OCI-LY7 (cell line): ENCODE measurements at regions not wholly inside any gene's neighbourhood (a gene's known extent, or its start where the extent isn't known, plus 50 kb on each side); places are given as distances from the start of the nearest gene placed in this dataset.
"Not testable (repeated sequence)": the region's sequence is repeated elsewhere in the genome, so short reads cannot be mapped to it uniquely, and the experiment has no call there.

Experiments
- BruUV-seq: library from RNA; stranded (reverse); fragments of 400-500 nt; replicated peaks from 2 replicates; lab custom pipeline; 2021; lab: Mats Ljungman, UMichigan
- CTCF ChIA-PET: fragments of 300-600 bp; sonication (Branson Sonifier 250); formaldehyde crosslinking; loops from one replicate; lab custom pipeline; 2022; ENCODE audit warnings: antibody characterized with exemption; ENCODE audit not compliant: unreplicated experiment; lab: Charles Lee
- POLR2A ChIA-PET: fragments of 300-600 bp; sonication (Branson Sonifier 250); formaldehyde crosslinking; loops from one replicate; lab custom pipeline; 2022; ENCODE audit warnings: antibody characterized with exemption; lab: Charles Lee
- DNase-seq: peaks from one replicate; pipeline ENCODE4 v3.0.0-alpha.2; 2015; ENCODE audit warnings: low spot score
- H2AFZ ChIP-seq: fragments of 200-600 bp; sonication (generic), shearing (Covaris generic); 2 replicates; pipeline ENCODE4 v1.6.1; 2014; ENCODE audit warnings: mild to moderate bottlenecking, antibody characterized with exemption, low read length, moderate library complexity
- H3K27ac ChIP-seq: fragments of 200-600 bp; sonication (generic); 2 replicates; pipeline ENCODE4 v1.5.1; 2014; ENCODE audit warnings: mixed run types, low read depth, mild to moderate bottlenecking, moderate library complexity, low read length, inconsistent platforms; ENCODE audit not compliant: poor library complexity, severe bottlenecking
- H3K36me3 ChIP-seq: fragments of 200-600 bp; sonication (generic); 2 replicates; pipeline ENCODE4 v1.6.1; 2014; ENCODE audit warnings: mild to moderate bottlenecking, antibody characterized with exemption, low read length, moderate library complexity, mixed read lengths; ENCODE audit not compliant: insufficient read depth
- H3K4me1 ChIP-seq: fragments of 200-600 bp; sonication (generic); 2 replicates; pipeline ENCODE4 v1.5.1; 2014; ENCODE audit warnings: mild to moderate bottlenecking, low read length; ENCODE audit not compliant: insufficient read depth, poor library complexity, severe bottlenecking
- H3K4me2 ChIP-seq: fragments of 200-600 bp; sonication (generic); 2 replicates; pipeline ENCODE4 v1.6.1; 2014; ENCODE audit warnings: mild to moderate bottlenecking, low read length
- H3K4me3 ChIP-seq: fragments of 200-600 bp; sonication (generic); 2 replicates; pipeline ENCODE4 v1.5.1; 2014; ENCODE audit warnings: mild to moderate bottlenecking, low read depth, low read length; ENCODE audit not compliant: poor library complexity, severe bottlenecking
- H3K79me2 ChIP-seq: fragments of 200-600 bp; sonication (generic); 2 replicates; pipeline ENCODE4 v1.6.1; 2016; ENCODE audit warnings: low read depth, mild to moderate bottlenecking, low read length, moderate library complexity, mixed read lengths; ENCODE audit not compliant: insufficient read depth
- H3K9me2 ChIP-seq: fragments of 200-600 bp; sonication (generic); 2 replicates; pipeline ENCODE4 v1.6.1; 2016; ENCODE audit warnings: mild to moderate bottlenecking, low read length, mixed read lengths; ENCODE audit not compliant: insufficient read depth
- H3K9me3 ChIP-seq: fragments of 200-600 bp; sonication (generic); 2 replicates; pipeline ENCODE4 v1.6.1; 2014; ENCODE audit warnings: mild to moderate bottlenecking, mixed run types, low read length, mixed read lengths
- H4K20me1 ChIP-seq: fragments of 200-600 bp; sonication (generic); 2 replicates; pipeline ENCODE4 v1.6.1; 2014; ENCODE audit warnings: mild to moderate bottlenecking, antibody characterized with exemption, low read length, moderate library complexity, mixed read lengths; ENCODE audit not compliant: insufficient read depth
- EZH2phosphoT487 ChIP-seq: fragments of 200-600 bp; sonication (generic); IDR thresholded peaks from 2 replicates; pipeline ENCODE4 v1.6.1; 2018; ENCODE audit warnings: low read depth, borderline replicate concordance, mild to moderate bottlenecking, mixed run types, antibody characterized with exemption, low read length, moderate library complexity, mixed read lengths
- intact Hi-C: fragments of 100-400 bp; cut with micrococcal nuclease; formaldehyde crosslinking; loops from one replicate; pipeline ENCODE4 v1.10.0; 2022; ENCODE audit not compliant: unreplicated experiment
- TF ChIP-seq, protein P1 (sequence below): fragments of 200-600 bp; sonication (generic); conservative IDR thresholded peaks from 2 replicates; pipeline ENCODE4 v1.5.1; 2014; ENCODE audit warnings: mild to moderate bottlenecking, antibody characterized with exemption, low read length, moderate library complexity, mixed read lengths

GRCh38 chr17:22202702-22203101 lies 510.4 kb downstream of the KCNJ18 start:
- H3K36me3 ChIP-seq, result no peaks in the 10 kb centered on the region
- no peaks in the 10 kb centered on the region for H3K4me1 ChIP-seq
- intact Hi-C loops, result no loop called here
- H3K4me3 ChIP-seq, result no peak overlapping the region
- BruUV-seq, result no TSS peak
- ChIA-PET POLR2A (no interaction called here), CTCF (no interaction called here)
- no peaks in the 10 kb centered on the region for H3K9me3 ChIP-seq
- DNase-seq, result no peak
- H4K20me1 ChIP-seq, result no peaks in the 10 kb centered on the region
- H2AFZ ChIP-seq, result no peak overlapping the region
- H3K4me2 ChIP-seq, result no peak overlapping the region
- H3K9me2 ChIP-seq, result no peaks in the 10 kb centered on the region
- H3K79me2 ChIP-seq, result no peaks in the 10 kb centered on the region
- no peak for TF ChIP-seq EZH2phosphoT487
- TF ChIP-seq, protein P1, sequence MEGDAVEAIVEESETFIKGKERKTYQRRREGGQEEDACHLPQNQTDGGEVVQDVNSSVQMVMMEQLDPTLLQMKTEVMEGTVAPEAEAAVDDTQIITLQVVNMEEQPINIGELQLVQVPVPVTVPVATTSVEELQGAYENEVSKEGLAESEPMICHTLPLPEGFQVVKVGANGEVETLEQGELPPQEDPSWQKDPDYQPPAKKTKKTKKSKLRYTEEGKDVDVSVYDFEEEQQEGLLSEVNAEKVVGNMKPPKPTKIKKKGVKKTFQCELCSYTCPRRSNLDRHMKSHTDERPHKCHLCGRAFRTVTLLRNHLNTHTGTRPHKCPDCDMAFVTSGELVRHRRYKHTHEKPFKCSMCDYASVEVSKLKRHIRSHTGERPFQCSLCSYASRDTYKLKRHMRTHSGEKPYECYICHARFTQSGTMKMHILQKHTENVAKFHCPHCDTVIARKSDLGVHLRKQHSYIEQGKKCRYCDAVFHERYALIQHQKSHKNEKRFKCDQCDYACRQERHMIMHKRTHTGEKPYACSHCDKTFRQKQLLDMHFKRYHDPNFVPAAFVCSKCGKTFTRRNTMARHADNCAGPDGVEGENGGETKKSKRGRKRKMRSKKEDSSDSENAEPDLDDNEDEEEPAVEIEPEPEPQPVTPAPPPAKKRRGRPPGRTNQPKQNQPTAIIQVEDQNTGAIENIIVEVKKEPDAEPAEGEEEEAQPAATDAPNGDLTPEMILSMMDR, result no peak
- no peak overlapping the region for H3K27ac ChIP-seq

DNA sequence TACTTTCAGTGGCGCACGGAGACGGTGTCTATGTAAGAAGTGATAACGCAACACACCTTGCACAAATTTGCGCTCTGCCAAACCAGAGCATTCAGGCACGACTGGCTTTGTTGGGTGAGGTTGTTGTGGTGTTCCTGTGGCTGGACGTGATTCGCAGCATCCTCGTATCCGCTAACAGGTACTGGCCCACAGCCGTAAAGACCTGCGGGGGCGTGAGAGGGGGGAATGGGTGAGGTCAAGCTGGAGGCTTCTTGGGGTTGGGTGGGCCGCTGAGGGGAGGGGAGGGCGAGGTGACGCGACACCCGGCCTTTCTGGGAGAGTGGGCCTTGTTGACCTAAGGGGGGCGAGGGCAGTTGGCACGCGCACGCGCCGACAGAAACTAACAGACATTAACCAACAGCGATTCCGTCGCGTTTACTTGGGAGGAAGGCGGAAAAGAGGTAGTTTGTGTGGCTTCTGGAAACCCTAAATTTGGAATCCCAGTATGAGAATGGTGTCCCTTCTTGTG lies 510.9 kb downstream of the KCNJ18 start:
- Histone ChIP-seq H3K4me3 (no peak overlapping the region), H4K20me1 (no peaks in the 10 kb centered on the region), H3K9me2 (no peaks in the 10 kb centered on the region), H2AFZ (no peak overlapping the region), H3K4me2 (no peak overlapping the region), H3K79me2 (no peaks in the 10 kb centered on the region), H3K4me1 (no peaks in the 10 kb centered on the region), H3K27ac (no peak overlapping the region), H3K9me3 (no peaks in the 10 kb centered on the region), H3K36me3 (no peaks in the 10 kb centered on the region)
- DNase-seq, result no peak
- ChIA-PET CTCF (no interaction called here), POLR2A (no interaction called here)
- TF ChIP-seq, protein P1, result no peak
- TF ChIP-seq EZH2phosphoT487, result no peak
- intact Hi-C loops, result no loop called here
- no TSS peak for BruUV-seq

- DNase-seq, BruUV-seq, intact Hi-C loops, POLR2A ChIA-PET, H3K36me3 ChIP-seq, CTCF ChIA-PET, H3K4me3 ChIP-seq, H3K9me2 ChIP-seq, H2AFZ ChIP-seq, H3K27ac ChIP-seq, H3K4me1 ChIP-seq, H3K9me3 ChIP-seq, H4K20me1 ChIP-seq, H3K4me2 ChIP-seq, H3K79me2 ChIP-seq: not testable (repeated sequence)
Measured at GRCh38 chr17:22204076-22204475, 511.8 kb downstream of the KCNJ18 start.

- H3K79me2 ChIP-seq, H3K4me2 ChIP-seq, H3K4me1 ChIP-seq, H3K36me3 ChIP-seq, H4K20me1 ChIP-seq, BruUV-seq, H3K27ac ChIP-seq, H3K9me2 ChIP-seq, H3K4me3 ChIP-seq, DNase-seq, CTCF ChIA-PET, H3K9me3 ChIP-seq, intact Hi-C loops, H2AFZ ChIP-seq: not testable (repeated sequence)
- POLR2A ChIA-PET, result interaction anchor here (0.6 to 0.7 kb wide), 2 partner anchors 82 to 409 kb away, joined by 5 to 9 read pairs; no protein-coding TSS in a partner anchor
Measured at GRCh38 chr17:22210212-22210611, 517.9 kb downstream of the KCNJ18 start.

- intact Hi-C loops, POLR2A ChIA-PET: not testable (repeated sequence)
Measured at GRCh38 chr17:22213169-22213568, 520.8 kb downstream of the KCNJ18 start.

More at GRCh38 chr17:22213169-22213568, 520.8 kb downstream of the KCNJ18 start:
- BruUV-seq, H3K9me2 ChIP-seq, H3K36me3 ChIP-seq, H3K4me3 ChIP-seq, H3K9me3 ChIP-seq, H3K79me2 ChIP-seq, CTCF ChIA-PET, H3K27ac ChIP-seq, H4K20me1 ChIP-seq, H2AFZ ChIP-seq, H3K4me2 ChIP-seq, DNase-seq, H3K4me1 ChIP-seq: not testable (repeated sequence)
